ENCODE measurements at regions not wholly inside any gene's neighbourhood (a gene's known extent, or its start where the extent isn't known, plus 50 kb on each side); places are given as distances from the start of the nearest gene placed in this dataset.

- no peak for DNase-seq
- TF ChIP-seq EZH2 (IDR thresholded peaks at IDR 0.05; ENCODE audit: borderline replicate concordance, insufficient read depth, low read depth, low read length, poor library complexity, severe bottlenecking) (no peak), CTCF (IDR thresholded peaks at IDR 0.05) (no peak)
- no peak overlapping the region for H3K4me3 Mint-ChIP-seq
- Histone ChIP-seq H3K9me3 (ENCODE audit: control extremely low read depth in 1 of 3, control insufficient read depth in 2 of 3, insufficient read depth in 1 of 3, low read length in 2 of 3) (peaks cover 0 to 9% (median 5%) of the 10 kb centered on the region in 3 donors), H3K79me2 (ENCODE audit: control insufficient read depth, insufficient read depth, low read length) (no peaks in the 10 kb centered on the region), H3K9ac (ENCODE audit: low read length) (no peak overlapping the region), H3K27me3 (replicated peaks in 1 of 4; ENCODE audit: control extremely low read depth in 1 of 4, control insufficient read depth in 3 of 4, insufficient read depth in 4 of 4, low read length in 3 of 4) (peaks cover 0 to 4% (median 2%) of the 10 kb centered on the region in 4 experiments), H2AFZ (ENCODE audit: insufficient read depth, low read depth, low read length, poor library complexity, severe bottlenecking) (no peak overlapping the region), H3K4me3 (ENCODE audit: control extremely low read depth in 1 of 5, extremely low read depth in 1 of 5, insufficient read depth in 1 of 5, low read depth in 2 of 5, low read length in 4 of 5) (no peak overlapping the region), H4K20me1 (ENCODE audit: control insufficient read depth, insufficient read depth, low read length, poor library complexity, severe bottlenecking) (no peaks in the 10 kb centered on the region), H3K36me3 (replicated peaks in 1 of 2; ENCODE audit: control extremely low read depth in 1 of 2, control insufficient read depth in 1 of 2, extremely low read depth in 1 of 2, insufficient read depth in 2 of 2, low read length in 1 of 2) (no peaks in the 10 kb centered on the region), H3K27ac (ENCODE audit: low read length in 2 of 2) (no peak overlapping the region), H3K4me2 (replicated peaks; ENCODE audit: low read depth, low read length, poor library complexity, severe bottlenecking) (no peak overlapping the region), H3K4me1 (ENCODE audit: control insufficient read depth in 2 of 2, insufficient read depth in 2 of 2, low read length in 2 of 2) (no peaks in the 10 kb centered on the region)
- WGBS (ENCODE audit: insufficient coverage), result no CpG with 5 or more reads among the region's 2 CpGs
- intact Hi-C loops (cut with micrococcal nuclease), result no loop called here
- no peak overlapping the region for H3K27ac Mint-ChIP-seq
- peaks cover 12% of the 10 kb centered on the region for H3K27me3 Mint-ChIP-seq
- ChIA-PET CTCF (no interaction called here), POLR2A (no interaction called here)
- no peaks in the 10 kb centered on the region for H3K4me1 Mint-ChIP-seq
- H3K9me3 Mint-ChIP-seq (ENCODE audit: insufficient read depth), result no peaks in the 10 kb centered on the region
- no peak for ATAC-seq (ENCODE audit: low read depth)
Observed at GRCh38 chr5:142463904-142464303, 139.1 kb upstream of the SPRY4 start.

- H3K27me3 ChIP-seq (replicated peaks in 1 of 4; ENCODE audit: control extremely low read depth in 1 of 4, control insufficient read depth in 3 of 4, insufficient read depth in 4 of 4, low read length in 3 of 4), result peaks cover 0 to 8% (median 2%) of the 10 kb centered on the region in 4 experiments
- H3K36me3 ChIP-seq (replicated peaks in 1 of 2; ENCODE audit: control extremely low read depth in 1 of 2, control insufficient read depth in 1 of 2, extremely low read depth in 1 of 2, insufficient read depth in 2 of 2, low read length in 1 of 2), result no peaks in the 10 kb centered on the region
- Mint-ChIP-seq H3K4me3 (no peak overlapping the region), H3K27me3 (peaks cover 12% of the 10 kb centered on the region), H3K4me1 (peaks cover 1% of the 10 kb centered on the region), H3K27ac (no peak overlapping the region), H3K9me3 (ENCODE audit: insufficient read depth) (peaks cover 2% of the 10 kb centered on the region)
- H3K4me3 ChIP-seq (ENCODE audit: control extremely low read depth in 1 of 5, extremely low read depth in 1 of 5, insufficient read depth in 1 of 5, low read depth in 2 of 5, low read length in 4 of 5), result no peak overlapping the region
- ChIA-PET CTCF (no interaction called here), POLR2A (no interaction called here)
- H3K9ac ChIP-seq (ENCODE audit: low read length), result no peak overlapping the region
- H3K9me3 ChIP-seq (ENCODE audit: control extremely low read depth in 1 of 3, control insufficient read depth in 2 of 3, insufficient read depth in 1 of 3, low read length in 2 of 3), result peaks cover 0 to 24% (median 12%) of the 10 kb centered on the region in 3 donors
- peaks cover 0 to under 1% of the 10 kb centered on the region in 2 donors for H3K4me1 ChIP-seq (ENCODE audit: control insufficient read depth in 2 of 2, insufficient read depth in 2 of 2, low read length in 2 of 2)
- DNase-seq, result no peak
- WGBS (ENCODE audit: insufficient coverage), result 81% methylated on average over 4 of the region's 5 CpGs
- TF ChIP-seq EZH2 (IDR thresholded peaks at IDR 0.05; ENCODE audit: borderline replicate concordance, insufficient read depth, low read depth, low read length, poor library complexity, severe bottlenecking), result no peak
- no peak for TF ChIP-seq CTCF (IDR thresholded peaks at IDR 0.05)
- H3K27ac ChIP-seq (ENCODE audit: low read length in 2 of 2), result no peak overlapping the region
- H3K4me2 ChIP-seq (replicated peaks; ENCODE audit: low read depth, low read length, poor library complexity, severe bottlenecking), result no peak overlapping the region
- no peaks in the 10 kb centered on the region for H4K20me1 ChIP-seq (ENCODE audit: control insufficient read depth, insufficient read depth, low read length, poor library complexity, severe bottlenecking)
- H2AFZ ChIP-seq (ENCODE audit: insufficient read depth, low read depth, low read length, poor library complexity, severe bottlenecking), result no peak overlapping the region
- no peak for ATAC-seq (ENCODE audit: low read depth)
- intact Hi-C loops (cut with micrococcal nuclease), result no loop called here
- no peaks in the 10 kb centered on the region for H3K79me2 ChIP-seq (ENCODE audit: control insufficient read depth, insufficient read depth, low read length)
Observed at GRCh38 chr5:142461028-142461590, 136.3 kb upstream of the SPRY4 start.
